ENCODE measurements at regions not wholly inside any gene's neighbourhood (a gene's known extent, or its start where the extent isn't known, plus 50 kb on each side); places are given as distances from the start of the nearest gene placed in this dataset.
"Not testable (repeated sequence)": the region's sequence is repeated elsewhere in the genome, so short reads cannot be mapped to it uniquely, and the experiment has no call there.

- DNase-seq = not testable (repeated sequence)
Measured at GRCh38 chr1:8227674-8228073, 90.2 kb upstream of the SLC45A1 start.

GRCh38 chr1:8226747-8227146, 91.2 kb upstream of the SLC45A1 start:
- no peak for DNase-seq

GRCh38 chr1:8226024-8226423, 91.9 kb upstream of the SLC45A1 start:
- DNase-seq = not testable (repeated sequence)

GRCh38 chr1:8223526-8223925, 94.4 kb upstream of the SLC45A1 start:
- no peak for DNase-seq

GRCh38 chr1:8222789-8223188, 95.1 kb upstream of the SLC45A1 start:
- DNase-seq = no peak

- no peak for DNase-seq
Measured at GRCh38 chr1:8219530-8219929, 98.4 kb upstream of the SLC45A1 start.

- DNase-seq = no peak
Measured at GRCh38 chr1:8218351-8219092, 99.4 kb upstream of the SLC45A1 start.

- DNase-seq = no peak
Measured at GRCh38 chr1:8217809-8218208, 100.1 kb upstream of the SLC45A1 start.

- no peak for DNase-seq
Measured at GRCh38 chr1:8217011-8217711, 100.8 kb upstream of the SLC45A1 start.

GRCh38 chr1:8216005-8216404, 101.9 kb upstream of the SLC45A1 start:
- DNase-seq = no peak

GRCh38 chr1:8214501-8215173, 103.3 kb upstream of the SLC45A1 start:
- DNase-seq = no peak

GRCh38 chr1:8213676-8214075, 104.2 kb upstream of the SLC45A1 start:
- no peak for DNase-seq

GRCh38 chr1:8213136-8213535, 104.8 kb upstream of the SLC45A1 start:
- no peak for DNase-seq

GRCh38 chr1:8212580-8213031, 105.3 kb upstream of the SLC45A1 start:
- no peak for DNase-seq

- no peak for DNase-seq
Measured at GRCh38 chr1:8211883-8212579, 105.9 kb upstream of the SLC45A1 start.

GRCh38 chr1:8211251-8211882, 106.5 kb upstream of the SLC45A1 start:
- no peak for DNase-seq

GRCh38 chr1:8207202-8207601, 110.7 kb upstream of the SLC45A1 start:
- DNase-seq = no peak

GRCh38 chr1:8206391-8206790, 111.5 kb upstream of the SLC45A1 start:
- no peak for DNase-seq

GRCh38 chr1:8205771-8206170, 112.1 kb upstream of the SLC45A1 start:
- DNase-seq = no peak

- no peak for DNase-seq
Measured at GRCh38 chr1:8204826-8205225, 113.1 kb upstream of the SLC45A1 start.

- no peak for DNase-seq
Measured at GRCh38 chr1:8203551-8203950, 114.4 kb upstream of the SLC45A1 start.

GRCh38 chr1:8203056-8203455, 114.9 kb upstream of the SLC45A1 start:
- no peak for DNase-seq
